OCI-LY1 (cell line): ENCODE measurements at regions not wholly inside any gene's neighbourhood (a gene's known extent, or its start where the extent isn't known, plus 50 kb on each side); places are given as distances from the start of the nearest gene placed in this dataset.

ENCODE experiments used
- CTCF ChIP-seq: fragments of 200-600 bp; sonication (generic), shearing (Covaris generic); IDR thresholded peaks from 2 replicates; pipeline ENCODE4 v1.5.1; 2017; ENCODE audit warnings: mild to moderate bottlenecking, antibody characterized with exemption, low read length, moderate library complexity, mixed read lengths
- EZH2 ChIP-seq: fragments of 200-600 bp; sonication (generic), shearing (Covaris generic); IDR thresholded peaks from 2 replicates; pipeline ENCODE4 v1.8.0; 2017; ENCODE audit warnings: borderline replicate concordance, mixed run types, mild to moderate bottlenecking, antibody characterized with exemption, low read length, moderate library complexity, mixed read lengths

GRCh38 chr4:115215935-115216334, 102.5 kb upstream of the NDST4 start:
- TF ChIP-seq CTCF = no peak
- no peak for TF ChIP-seq EZH2
